Neural cell (in vitro differentiated cells): ENCODE measurements at regions not wholly inside any gene's neighbourhood (a gene's known extent, or its start where the extent isn't known, plus 50 kb on each side); places are given as distances from the start of the nearest gene placed in this dataset.
"Not testable (repeated sequence)": the region's sequence is repeated elsewhere in the genome, so short reads cannot be mapped to it uniquely, and the experiment has no call there.

Experiments
- H2AFZ ChIP-seq: fragments of 200-600, 300-800 bp; sonication (generic), shearing (Covaris generic); 2 replicates; pipeline ENCODE4 v1.6.0; 2014; ENCODE audit warnings: low read depth, mild to moderate bottlenecking, antibody characterized with exemption, low read length, moderate library complexity
- H3F3A ChIP-seq: fragments of 200-600 bp; shearing (Covaris generic); 2 replicates; pipeline ENCODE4 v1.6.1; 2016; ENCODE audit warnings: mild to moderate bottlenecking, moderate library complexity, mixed read lengths, antibody characterized with exemption, low read length; ENCODE audit not compliant: insufficient read depth, poor library complexity, severe bottlenecking
- H3K27ac ChIP-seq: fragments of 200-600, 300-800 bp; sonication (generic), shearing (Covaris generic); 2 replicates; pipeline ENCODE4 v1.5.1; 2014; ENCODE audit warnings: mild to moderate bottlenecking, low read length, moderate library complexity
- H3K27me3 ChIP-seq: fragments of 300-800, 200-600 bp; sonication (generic), shearing (Covaris generic); 2 replicates; pipeline ENCODE4 v1.6.0; 2014; ENCODE audit warnings: mild to moderate bottlenecking, low read depth, low read length, moderate library complexity; ENCODE audit not compliant: insufficient read depth
- H3K36me3 ChIP-seq: fragments of 300-800, 200-600 bp; sonication (generic), shearing (Covaris generic); 2 replicates; pipeline ENCODE4 v1.5.1; 2014; ENCODE audit warnings: mild to moderate bottlenecking, antibody characterized with exemption, low read length, moderate library complexity; ENCODE audit not compliant: insufficient read depth
- H3K4me2 ChIP-seq: fragments of 300-800, 200-600 bp; sonication (generic), shearing (Covaris generic); 2 replicates; pipeline ENCODE4 v1.6.0; 2014; ENCODE audit warnings: mild to moderate bottlenecking, low read length
- H3K4me3 ChIP-seq: fragments of 300-800, 200-600 bp; sonication (generic), shearing (Covaris generic); 2 replicates; pipeline ENCODE4 v1.5.1; 2014; ENCODE audit warnings: mild to moderate bottlenecking, low read length, moderate library complexity
- H3K79me2 ChIP-seq: fragments of 200-600 bp; shearing (Covaris generic); replicated peaks from 2 replicates; pipeline ENCODE4 v1.6.0; 2014; ENCODE audit warnings: mild to moderate bottlenecking, low read length, moderate library complexity; ENCODE audit not compliant: insufficient read depth
- H3K9ac ChIP-seq: fragments of 300-800, 200-600 bp; sonication (generic), shearing (Covaris generic); 2 replicates; pipeline ENCODE4 v1.6.1; 2016; ENCODE audit warnings: mild to moderate bottlenecking, low read length, mixed read lengths
- H3K9me2 ChIP-seq: fragments of 200-600 bp; shearing (Covaris generic); 2 replicates; pipeline ENCODE4 v1.6.1; 2016; ENCODE audit warnings: mild to moderate bottlenecking, low read length, mixed read lengths; ENCODE audit not compliant: insufficient read depth
- H3K9me3 ChIP-seq: fragments of 200-600, 300-800 bp; sonication (generic), shearing (Covaris generic); 2 replicates; pipeline ENCODE4 v1.6.1; 2016; ENCODE audit warnings: mild to moderate bottlenecking, mixed run types, low read length, moderate library complexity, mixed read lengths
- H4K20me1 ChIP-seq: fragments of 200-600 bp; shearing (Covaris generic); 2 replicates; pipeline ENCODE4 v1.6.1; 2016; ENCODE audit warnings: mild to moderate bottlenecking, mixed run types; ENCODE audit not compliant: insufficient read depth
- CTCF ChIP-seq: fragments of 450-650 bp; IDR thresholded peaks from 2 replicates; pipeline ENCODE4 v1.5.1; 2014; ENCODE audit warnings: antibody characterized with exemption, mild to moderate bottlenecking, moderate library complexity; ENCODE audit not compliant: poor library complexity, severe bottlenecking
- EP300 ChIP-seq: fragments of 450-650 bp; conservative IDR thresholded peaks from 2 replicates; pipeline ENCODE4 v1.6.1; 2014; ENCODE audit warnings: antibody characterized with exemption, mild to moderate bottlenecking, moderate library complexity; ENCODE audit not compliant: poor library complexity, severe bottlenecking
- EZH2 ChIP-seq: fragments of 200-600, 300-800 bp; shearing (Covaris generic), sonication (generic); IDR thresholded peaks from 2 replicates; pipeline ENCODE4 v1.6.1; 2014; ENCODE audit warnings: antibody characterized with exemption, low read length, borderline replicate concordance, mild to moderate bottlenecking; ENCODE audit not compliant: insufficient read depth, poor library complexity, severe bottlenecking
- MXI1 ChIP-seq: fragments of 450-650 bp; conservative IDR thresholded peaks from 2 replicates; pipeline ENCODE4 v1.6.1; 2014; ENCODE audit warnings: antibody characterized with exemption, mild to moderate bottlenecking; ENCODE audit not compliant: poor library complexity, severe bottlenecking
- POLR2AphosphoS5 ChIP-seq: IDR thresholded peaks from 2 replicates; pipeline ENCODE4 v1.6.1; 2012
- RAD21 ChIP-seq: fragments of 450-650 bp; conservative IDR thresholded peaks from 2 replicates; pipeline ENCODE4 v1.6.1; 2014; ENCODE audit warnings: antibody characterized with exemption, mild to moderate bottlenecking, moderate library complexity
- REST ChIP-seq: IDR thresholded peaks from 2 replicates; pipeline ENCODE4 v1.6.1; 2012; ENCODE audit warnings: borderline replicate concordance
- SMC3 ChIP-seq: fragments of 450-650 bp; conservative IDR thresholded peaks from 2 replicates; pipeline ENCODE4 v1.6.1; 2014; ENCODE audit warnings: antibody characterized with exemption, mild to moderate bottlenecking, moderate library complexity; ENCODE audit not compliant: poor library complexity
- TAF1 ChIP-seq: IDR thresholded peaks from 2 replicates; pipeline ENCODE4 v1.6.1; 2012; ENCODE audit warnings: low read depth

GRCh38 chr3:152644478-152644877, 190.5 kb upstream of the P2RY1 start:
- Histone ChIP-seq H3K27me3 (no peaks in the 10 kb centered on the region), H3F3A (no peaks in the 10 kb centered on the region), H3K36me3 (no peaks in the 10 kb centered on the region), H3K79me2 (no peaks in the 10 kb centered on the region), H3K4me2 (peak overlapping the region; percentile 21), H3K9me2 (no peaks in the 10 kb centered on the region), H3K9me3 (no peaks in the 10 kb centered on the region), H4K20me1 (no peaks in the 10 kb centered on the region), H2AFZ (no peak overlapping the region), H3K27ac (no peak overlapping the region), H3K4me3 (no peak overlapping the region), H3K9ac (no peak overlapping the region)
- TF ChIP-seq POLR2AphosphoS5: no peak
- no peak for TF ChIP-seq TAF1
- TF ChIP-seq SMC3: no peak
- TF ChIP-seq MXI1: no peak

GRCh38 chr3:152646004-152646403, 188.9 kb upstream of the P2RY1 start:
- Histone ChIP-seq H3K9me3 (no peaks in the 10 kb centered on the region), H2AFZ (no peak overlapping the region), H3K27me3 (no peaks in the 10 kb centered on the region), H4K20me1 (no peaks in the 10 kb centered on the region), H3K9ac (no peak overlapping the region), H3K9me2 (no peaks in the 10 kb centered on the region), H3K27ac (no peak overlapping the region), H3K79me2 (no peaks in the 10 kb centered on the region), H3K4me2 (no peak overlapping the region), H3F3A (no peaks in the 10 kb centered on the region), H3K4me3 (no peak overlapping the region), H3K36me3 (no peaks in the 10 kb centered on the region)
- no peak for TF ChIP-seq EZH2

DNA sequence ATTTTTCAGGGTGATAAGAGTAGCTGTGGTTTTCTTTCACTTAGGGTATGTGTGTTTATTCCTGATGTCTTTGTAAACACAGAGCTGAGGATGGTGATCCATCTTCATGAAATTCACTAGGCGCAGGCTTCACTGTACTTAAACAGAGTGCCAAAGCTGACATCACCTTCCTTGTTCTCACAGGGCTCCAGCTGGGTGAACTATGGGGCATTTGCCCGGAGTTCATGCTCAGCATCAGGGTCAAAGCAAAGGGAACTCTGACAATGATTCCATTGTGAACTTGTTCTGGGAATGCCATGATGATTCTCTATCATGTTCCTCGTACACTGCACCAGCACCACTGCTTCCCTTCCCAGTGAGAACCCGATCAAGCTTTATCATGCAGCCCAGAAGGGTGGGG, 184.8 kb upstream of the P2RY1 start:
- Histone ChIP-seq H3K79me2 (no peaks in the 10 kb centered on the region), H3K9ac (no peak overlapping the region), H3K4me3 (no peak overlapping the region), H3K27me3 (no peaks in the 10 kb centered on the region), H3K36me3 (no peaks in the 10 kb centered on the region), H3K9me3 (no peaks in the 10 kb centered on the region), H4K20me1 (no peaks in the 10 kb centered on the region), H3K4me2 (no peak overlapping the region), H2AFZ (no peak overlapping the region), H3K27ac (no peak overlapping the region), H3K9me2 (no peaks in the 10 kb centered on the region), H3F3A (no peaks in the 10 kb centered on the region)
- TF ChIP-seq EZH2 (no peak), POLR2AphosphoS5 (no peak), TAF1 (no peak), EP300 (no peak), RAD21 (no peak), MXI1 (no peak), REST (no peak), SMC3 (no peak), CTCF (no peak)

GRCh38 chr3:152650923-152651322, 184.0 kb upstream of the P2RY1 start:
- not testable (repeated sequence) for H3K36me3 ChIP-seq, H3K9me2 ChIP-seq, H3F3A ChIP-seq, H4K20me1 ChIP-seq, H3K79me2 ChIP-seq, H3K4me2 ChIP-seq, H3K27ac ChIP-seq, H3K4me3 ChIP-seq, H2AFZ ChIP-seq, H3K9me3 ChIP-seq, H3K9ac ChIP-seq, H3K27me3 ChIP-seq
